H1 (cell line): ENCODE measurements at regions not wholly inside any gene's neighbourhood (a gene's known extent, or its start where the extent isn't known, plus 50 kb on each side); places are given as distances from the start of the nearest gene placed in this dataset.

Experiments used
- CTCF ChIA-PET: fragments of 300-600 bp; sonication (Branson Sonifier 250); formaldehyde crosslinking; loops from one replicate; lab custom pipeline; 2021; ENCODE audit not compliant: partially characterized antibody; lab: Charles Lee
- POLR2A ChIA-PET: fragments of 300-600 bp; sonication (Branson Sonifier 250); formaldehyde crosslinking; loops from one replicate; lab custom pipeline; 2021; ENCODE audit warnings: inconsistent platforms; ENCODE audit not compliant: partially characterized antibody; lab: Charles Lee
- DNase-seq, 2 experiments: peaks; one replicate each; pipeline versions ENCODE4 v3.0.0 to v3.0.0-alpha.2; 2010 to 2022; ENCODE audit warnings: low spot score in 2 of 2, low read depth in 1 of 2, mixed read lengths in 1 of 2
- FAIRE-seq: peaks from 2 replicates; lab custom pipeline; 2011; peaks lifted over from hg19 to GRCh38; lab: Jason Lieb, UNC
- H2AFZ ChIP-seq: 2 replicates; pipeline ENCODE4 v1.8.1; 2012; ENCODE audit warnings: low read length, inconsistent platforms
- H2AK5ac ChIP-seq: 2 replicates; pipeline ENCODE4 v1.6.1; 2013; ENCODE audit warnings: low read depth, low read length
- H2BK120ac ChIP-seq: replicated peaks from 2 replicates; pipeline ENCODE3; 2013; ENCODE audit warnings: low read depth, low read length, inconsistent platforms
- H2BK12ac ChIP-seq: 2 replicates; pipeline ENCODE4 v1.6.1; 2013; ENCODE audit warnings: low read depth, low read length
- H2BK15ac ChIP-seq: 2 replicates; pipeline ENCODE4 v1.6.1; 2013; ENCODE audit warnings: low read length
- H2BK20ac ChIP-seq: 2 replicates; pipeline ENCODE4 v1.6.1; 2013; ENCODE audit warnings: low read length
- H2BK5ac ChIP-seq: 2 replicates; pipeline ENCODE4 v1.6.1; 2013; ENCODE audit warnings: low read depth, low read length
- H3K14ac ChIP-seq: 2 replicates; pipeline ENCODE4 v1.6.1; 2013; ENCODE audit warnings: inconsistent platforms; ENCODE audit not compliant: insufficient read length
- H3K18ac ChIP-seq: 2 replicates; pipeline ENCODE4 v1.6.1; 2013; ENCODE audit warnings: low read length; ENCODE audit errors: extremely low read depth
- H3K23ac ChIP-seq: 2 replicates; pipeline ENCODE4 v1.6.1; 2013; ENCODE audit warnings: inconsistent platforms; ENCODE audit not compliant: insufficient read length
- H3K23me2 ChIP-seq: 2 replicates; pipeline ENCODE4 v1.6.1; 2013; ENCODE audit warnings: low read depth, low read length
- H3K27ac ChIP-seq: 2 replicates; pipeline ENCODE4 v1.6.1; 2011; ENCODE audit warnings: low read depth, low read length, inconsistent platforms
- H3K27me3 ChIP-seq, 4 experiments: replicated peaks in 1 of 4; 1 replicate in 1 of 4; 2 replicates in 3 of 4; pipeline versions ENCODE4 v1.6.1 to v1.8.1; 2011 to 2013; ENCODE audit warnings: low read length in 3 of 4, mild to moderate bottlenecking in 3 of 4, inconsistent platforms in 2 of 4, mixed read lengths in 2 of 4, moderate library complexity in 1 of 4; ENCODE audit not compliant: control insufficient read depth in 3 of 4, insufficient read depth in 3 of 4; ENCODE audit errors: extremely low read depth in 1 of 4
- H3K36me3 ChIP-seq, 4 experiments: 2 replicates each; pipeline versions ENCODE4 v1.6.1 to v1.8.1; 2011 to 2013; ENCODE audit warnings: mild to moderate bottlenecking in 4 of 4, low read length in 3 of 4, moderate library complexity in 2 of 4, control low read depth in 1 of 4, inconsistent platforms in 1 of 4; ENCODE audit not compliant: insufficient read depth in 4 of 4, control insufficient read depth in 2 of 4
- H3K4ac ChIP-seq: replicated peaks from 2 replicates; pipeline ENCODE3; 2013; ENCODE audit warnings: low read length, low read depth, mixed read lengths, inconsistent platforms; ENCODE audit not compliant: insufficient read length
- H3K4me1 ChIP-seq, 4 experiments: replicated peaks in 1 of 4; 1 replicate in 1 of 4; 2 replicates in 3 of 4; pipeline versions ENCODE4 v1.6.1 to v1.8.1; 2011 to 2013; ENCODE audit warnings: low read length in 3 of 4, inconsistent platforms in 2 of 4, mixed read lengths in 1 of 4; ENCODE audit not compliant: insufficient read depth in 4 of 4, control insufficient read depth in 3 of 4
- H3K4me2 ChIP-seq, 2 experiments: 2 replicates each; pipeline versions ENCODE4 v1.6.1 to v1.8.1; 2011 to 2013; ENCODE audit warnings: low read depth in 2 of 2, low read length in 2 of 2, control low read depth in 1 of 2, inconsistent platforms in 1 of 2, mild to moderate bottlenecking in 1 of 2; ENCODE audit not compliant: insufficient read depth in 1 of 2
- H3K4me3 ChIP-seq, 4 experiments: fragments of 200-600, 300-600 bp in 1 of 4; sonication (generic), shearing (Covaris generic), sonication (Bioruptor Twin) in 1 of 4; 2 replicates each; pipeline versions ENCODE4 v1.5.1 to v1.8.1; 2011 to 2016; ENCODE audit warnings: low read length in 4 of 4, low read depth in 3 of 4, control low read depth in 2 of 4, inconsistent platforms in 2 of 4, mild to moderate bottlenecking in 2 of 4, mixed read lengths in 1 of 4, moderate library complexity in 1 of 4; ENCODE audit not compliant: insufficient read depth in 2 of 4; ENCODE audit errors: extremely low read depth in 1 of 4
- H3K56ac ChIP-seq: replicated peaks from 2 replicates; pipeline ENCODE3; 2013; ENCODE audit warnings: low read depth, mild to moderate bottlenecking, mixed read lengths, low read length, inconsistent platforms; ENCODE audit not compliant: insufficient read length
- H3K79me1 ChIP-seq: 2 replicates; pipeline ENCODE4 v1.6.1; 2013; ENCODE audit warnings: low read depth, low read length, control low read depth
- H3K79me2 ChIP-seq, 2 experiments: 2 replicates each; pipeline versions ENCODE4 v1.6.1 to v1.8.1; 2012 to 2013; ENCODE audit warnings: low read length in 2 of 2, mild to moderate bottlenecking in 2 of 2, inconsistent platforms in 1 of 2; ENCODE audit not compliant: insufficient read depth in 2 of 2, control insufficient read depth in 1 of 2
- H3K9ac ChIP-seq, 4 experiments: replicated peaks in 1 of 4; 1 replicate in 1 of 4; 2 replicates in 3 of 4; pipeline versions ENCODE4 v1.6.1 to v1.8.1; 2011 to 2013; ENCODE audit warnings: low read depth in 3 of 4, low read length in 3 of 4, control low read depth in 2 of 4, mild to moderate bottlenecking in 2 of 4, moderate library complexity in 2 of 4, inconsistent platforms in 1 of 4; ENCODE audit errors: extremely low read depth in 1 of 4
- H3K9me3 ChIP-seq, 2 experiments: 2 replicates each; pipeline versions ENCODE4 v1.6.1 to v1.8.1; 2012 to 2013; ENCODE audit warnings: mild to moderate bottlenecking in 2 of 2, moderate library complexity in 2 of 2, control low read depth in 1 of 2, inconsistent platforms in 1 of 2, low read depth in 1 of 2, low read length in 1 of 2, mixed read lengths in 1 of 2; ENCODE audit not compliant: insufficient read depth in 2 of 2
- H4K20me1 ChIP-seq, 2 experiments: replicated peaks in 1 of 2; 2 replicates each; pipeline versions ENCODE3 to v1.8.1; 2011 to 2013; ENCODE audit warnings: inconsistent platforms in 2 of 2, low read length in 2 of 2, mild to moderate bottlenecking in 1 of 2; ENCODE audit not compliant: insufficient read depth in 2 of 2, control insufficient read depth in 1 of 2
- H4K5ac ChIP-seq: 2 replicates; pipeline ENCODE4 v1.6.1; 2013; ENCODE audit warnings: low read length, low read depth, mixed read lengths, inconsistent platforms; ENCODE audit not compliant: insufficient read length
- H4K8ac ChIP-seq: 2 replicates; pipeline ENCODE4 v1.8.0; 2013; ENCODE audit warnings: mild to moderate bottlenecking, moderate library complexity, low read length, inconsistent platforms; ENCODE audit not compliant: insufficient read depth; ENCODE audit errors: extremely low read depth
- H4K91ac ChIP-seq: replicated peaks from 2 replicates; pipeline ENCODE3; 2013; ENCODE audit warnings: low read length, mixed read lengths, inconsistent platforms; ENCODE audit not compliant: insufficient read length
- BRCA1 ChIP-seq: IDR thresholded peaks from 2 replicates; pipeline ENCODE4 v1.6.1; 2012; ENCODE audit warnings: low read depth, low read length, improper control_type of control experiment
- CEBPB ChIP-seq: IDR thresholded peaks from 2 replicates; pipeline ENCODE4 v1.6.1; 2012; ENCODE audit warnings: low read depth, low read length
- EP300 ChIP-seq, 2 experiments: IDR thresholded peaks; 1 replicate in 1 of 2; 2 replicates in 1 of 2; pipeline ENCODE4 v1.6.1; 2011 to 2012; ENCODE audit warnings: low read depth in 2 of 2, low read length in 2 of 2, mild to moderate bottlenecking in 2 of 2, borderline replicate concordance in 1 of 2, inconsistent platforms in 1 of 2, moderate library complexity in 1 of 2
- FOSL1 ChIP-seq: IDR thresholded peaks from 2 replicates; pipeline ENCODE4 v1.6.1; 2011; ENCODE audit warnings: mild to moderate bottlenecking, low read depth, low read length, moderate library complexity; ENCODE audit not compliant: insufficient read depth
- KDM4A ChIP-seq: IDR thresholded peaks from one replicate; pipeline ENCODE4 v1.7.1; 2012; ENCODE audit warnings: low read depth, mild to moderate bottlenecking, moderate library complexity, low read length, inconsistent platforms; ENCODE audit not compliant: severe bottlenecking
- RBBP5 ChIP-seq: IDR thresholded peaks from 2 replicates; pipeline ENCODE4 v1.7.1; 2012; ENCODE audit warnings: low read depth, mild to moderate bottlenecking, inconsistent platforms, low read length, moderate library complexity, borderline replicate concordance
- SIRT6 ChIP-seq: IDR thresholded peaks from one replicate; pipeline ENCODE4 v1.7.1; 2012; ENCODE audit warnings: low read length, inconsistent platforms
- TAF1 ChIP-seq: IDR thresholded peaks from 2 replicates; pipeline ENCODE4 v1.6.1; 2011; ENCODE audit warnings: mild to moderate bottlenecking, low read depth, low read length
- ZNF274 ChIP-seq: IDR thresholded peaks from 2 replicates; pipeline ENCODE4 v1.7.0; 2012; ENCODE audit warnings: low read length, borderline replicate concordance; ENCODE audit errors: extremely low read depth
- WGBS, 2 experiments: shearing (Covaris generic) in 1 of 2; methylation state at CpG; one replicate each; pipeline versions ENCODE4 v1.1.6 to v1.1.7; 2013 to 2015; ENCODE audit warnings: low lambda C conversion rate in 2 of 2, mixed read lengths in 2 of 2, inconsistent platforms in 1 of 2, low coverage in 1 of 2, missing lambda C conversion rate in 1 of 2; ENCODE audit not compliant: insufficient replicate concordance in 2 of 2, insufficient coverage in 1 of 2, insufficient read length in 1 of 2; ENCODE audit errors: extremely low coverage in 1 of 2, missing lambda C conversion rate in 1 of 2; 5-methylcytosine and 5-hydroxymethylcytosine counted together
- TF ChIP-seq, protein P1 (sequence below), 3 experiments: IDR thresholded peaks; 1 replicate in 2 of 3; 2 replicates in 1 of 3; pipeline versions ENCODE4 v1.5.1 to v1.6.1; 2011; ENCODE audit warnings: low read length in 3 of 3, mild to moderate bottlenecking in 3 of 3, inconsistent platforms in 2 of 3, low read depth in 1 of 3, moderate library complexity in 1 of 3; ENCODE audit not compliant: insufficient read depth in 1 of 3; ENCODE audit errors: control extremely low read depth in 1 of 3

DNA sequence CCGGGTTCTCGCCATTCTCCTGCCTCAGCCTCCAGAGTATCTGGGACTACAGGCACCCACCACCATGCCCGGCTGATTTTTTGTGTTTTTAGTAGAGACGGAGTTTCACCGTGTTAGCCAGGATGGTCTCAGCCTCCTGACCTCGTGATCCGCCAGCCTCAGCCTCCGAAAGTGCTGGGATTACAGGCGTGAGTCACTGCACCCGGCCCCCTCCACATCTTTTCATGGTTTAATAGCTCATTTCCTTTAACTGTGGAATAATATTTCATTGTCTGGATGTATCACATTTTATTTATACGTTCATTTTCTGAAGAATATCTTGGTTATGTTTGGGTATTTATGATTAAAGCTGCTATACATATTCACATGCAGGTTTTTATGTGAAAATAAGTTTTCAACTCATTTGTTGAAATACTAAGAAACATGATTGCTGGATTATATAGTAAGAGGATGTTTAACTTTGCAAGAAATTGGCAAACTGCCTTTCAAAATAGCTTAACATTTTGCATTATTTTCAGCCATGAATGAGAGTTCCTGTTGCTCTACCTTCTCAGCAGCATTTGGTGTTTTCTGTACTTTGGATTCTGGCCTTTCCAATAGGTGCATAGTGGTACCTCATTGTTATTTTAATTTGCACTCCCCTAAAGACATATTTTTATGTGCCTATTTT is 591.9 kb downstream of the TECRL start:
- H4K20me1 ChIP-seq, result no peaks in the 10 kb centered on the region
- H4K5ac ChIP-seq, result no peak overlapping the region
- H3K4me3 ChIP-seq, result no peak overlapping the region
- H3K23ac ChIP-seq, result no peak overlapping the region
- H3K14ac ChIP-seq, result no peak overlapping the region
- H2BK15ac ChIP-seq, result no peak overlapping the region
- TF ChIP-seq TAF1 (no peak), CEBPB (no peak), KDM4A (no peak), ZNF274 (no peak), SIRT6 (no peak), EP300 (IDR thresholded peaks at IDR 0.05; ENCODE audit: borderline replicate concordance in 1 of 2, low read depth in 2 of 2, low read length in 2 of 2) (no peak), RBBP5 (no peak), FOSL1 (no peak), BRCA1 (no peak)
- TF ChIP-seq, protein P1, sequence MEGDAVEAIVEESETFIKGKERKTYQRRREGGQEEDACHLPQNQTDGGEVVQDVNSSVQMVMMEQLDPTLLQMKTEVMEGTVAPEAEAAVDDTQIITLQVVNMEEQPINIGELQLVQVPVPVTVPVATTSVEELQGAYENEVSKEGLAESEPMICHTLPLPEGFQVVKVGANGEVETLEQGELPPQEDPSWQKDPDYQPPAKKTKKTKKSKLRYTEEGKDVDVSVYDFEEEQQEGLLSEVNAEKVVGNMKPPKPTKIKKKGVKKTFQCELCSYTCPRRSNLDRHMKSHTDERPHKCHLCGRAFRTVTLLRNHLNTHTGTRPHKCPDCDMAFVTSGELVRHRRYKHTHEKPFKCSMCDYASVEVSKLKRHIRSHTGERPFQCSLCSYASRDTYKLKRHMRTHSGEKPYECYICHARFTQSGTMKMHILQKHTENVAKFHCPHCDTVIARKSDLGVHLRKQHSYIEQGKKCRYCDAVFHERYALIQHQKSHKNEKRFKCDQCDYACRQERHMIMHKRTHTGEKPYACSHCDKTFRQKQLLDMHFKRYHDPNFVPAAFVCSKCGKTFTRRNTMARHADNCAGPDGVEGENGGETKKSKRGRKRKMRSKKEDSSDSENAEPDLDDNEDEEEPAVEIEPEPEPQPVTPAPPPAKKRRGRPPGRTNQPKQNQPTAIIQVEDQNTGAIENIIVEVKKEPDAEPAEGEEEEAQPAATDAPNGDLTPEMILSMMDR (IDR thresholded peaks at IDR 0.05; ENCODE audit: control extremely low read depth in 1 of 3, insufficient read depth in 1 of 3, low read depth in 1 of 3, low read length in 3 of 3), result no peak
- TF ChIP-seq, all 59 proteins: peak for 0
- no peaks in the 10 kb centered on the region for H3K27me3 ChIP-seq
- no peak overlapping the region for H4K8ac ChIP-seq
- no peak overlapping the region for H2BK120ac ChIP-seq
- FAIRE-seq (no peak), DNase-seq (no peak)
- no peak overlapping the region for H3K18ac ChIP-seq
- H3K9ac ChIP-seq, result no peak overlapping the region
- ChIA-PET POLR2A (no interaction called here), CTCF (interaction anchor here (0.6 kb wide), 1 partner anchor 313 kb away, joined by 3 read pairs; no protein-coding TSS in a partner anchor)
- H3K79me2 ChIP-seq, result no peaks in the 10 kb centered on the region
- no peak overlapping the region for H3K56ac ChIP-seq
- no peaks in the 10 kb centered on the region for H3K23me2 ChIP-seq
- no peaks in the 10 kb centered on the region for H3K4me1 ChIP-seq
- H4K91ac ChIP-seq, result no peak overlapping the region
- no peaks in the 10 kb centered on the region for H3K9me3 ChIP-seq
- H3K4ac ChIP-seq, result no peak overlapping the region
- H2AK5ac ChIP-seq, result no peak overlapping the region
- no peaks in the 10 kb centered on the region for H3K79me1 ChIP-seq
- no peak overlapping the region for H2BK12ac ChIP-seq
- no peak overlapping the region for H2AFZ ChIP-seq
- H3K4me2 ChIP-seq, result no peak overlapping the region
- H3K36me3 ChIP-seq, result no peaks in the 10 kb centered on the region
- no peak overlapping the region for H2BK5ac ChIP-seq
- 90% methylated on average over 11 of the region's 11 CpGs; no CpG with 5 or more reads in 1 of the 2 experiments for WGBS, 2 experiments
- no peak overlapping the region for H3K27ac ChIP-seq
- H2BK20ac ChIP-seq, result no peak overlapping the region
